ENCODE measurements at regions not wholly inside any gene's neighbourhood (a gene's known extent, or its start where the extent isn't known, plus 50 kb on each side); places are given as distances from the start of the nearest gene placed in this dataset.

GRCh38 chr2:235283246-235283645, 210.6 kb upstream of the AGAP1 start:
- no peak for TF ChIP-seq CTCF (IDR thresholded peaks at IDR 0.05; ENCODE audit: extremely low read depth, insufficient read depth, missing control alignments)
- in situ Hi-C loops (cut with MboI; ENCODE audit: low pct_unique_long_range_greater_than_20kb, low sequenced_read_pairs, unreplicated experiment) = no loop called here
- DNase-seq (ENCODE audit: low spot score) = no peak

- in situ Hi-C loops (cut with MboI; ENCODE audit: low pct_unique_long_range_greater_than_20kb, low sequenced_read_pairs, unreplicated experiment) = no loop called here
- TF ChIP-seq CTCF (IDR thresholded peaks at IDR 0.05; ENCODE audit: extremely low read depth, insufficient read depth, missing control alignments) = no peak
- DNase-seq (ENCODE audit: low spot score) = no peak
Observed at GRCh38 chr2:235286622-235287374, 207.0 kb upstream of the AGAP1 start.

- in situ Hi-C loops (cut with MboI; ENCODE audit: low pct_unique_long_range_greater_than_20kb, low sequenced_read_pairs, unreplicated experiment) = no loop called here
- DNase-seq (ENCODE audit: low spot score) = no peak
- no peak for TF ChIP-seq CTCF (IDR thresholded peaks at IDR 0.05; ENCODE audit: extremely low read depth, insufficient read depth, missing control alignments)
Observed at GRCh38 chr2:235287375-235287733, 206.5 kb upstream of the AGAP1 start.

GRCh38 chr2:235291461-235291860, 202.4 kb upstream of the AGAP1 start:
- in situ Hi-C loops (cut with MboI; ENCODE audit: low pct_unique_long_range_greater_than_20kb, low sequenced_read_pairs, unreplicated experiment) = no loop called here
- TF ChIP-seq CTCF (IDR thresholded peaks at IDR 0.05; ENCODE audit: extremely low read depth, insufficient read depth, missing control alignments) = no peak
- no peak for DNase-seq (ENCODE audit: low spot score)

- no peak for DNase-seq (ENCODE audit: low spot score)
- TF ChIP-seq CTCF (IDR thresholded peaks at IDR 0.05; ENCODE audit: extremely low read depth, insufficient read depth, missing control alignments) = no peak
- in situ Hi-C loops (cut with MboI; ENCODE audit: low pct_unique_long_range_greater_than_20kb, low sequenced_read_pairs, unreplicated experiment) = no loop called here
Observed at GRCh38 chr2:235293061-235293460, 200.8 kb upstream of the AGAP1 start.

GRCh38 chr2:235295831-235296230, 198.0 kb upstream of the AGAP1 start:
- in situ Hi-C loops (cut with MboI; ENCODE audit: low pct_unique_long_range_greater_than_20kb, low sequenced_read_pairs, unreplicated experiment) = no loop called here
- no peak for DNase-seq (ENCODE audit: low spot score)
- TF ChIP-seq CTCF (IDR thresholded peaks at IDR 0.05; ENCODE audit: extremely low read depth, insufficient read depth, missing control alignments) = no peak

Data from GM13977 (cell line).